OCI-LY7 (cell line): ENCODE measurements at regions not wholly inside any gene's neighbourhood (a gene's known extent, or its start where the extent isn't known, plus 50 kb on each side); places are given as distances from the start of the nearest gene placed in this dataset.

Experiments
- EZH2phosphoT487 ChIP-seq: fragments of 200-600 bp; sonication (generic); IDR thresholded peaks from 2 replicates; pipeline ENCODE4 v1.6.1; 2018; ENCODE audit warnings: low read depth, borderline replicate concordance, mild to moderate bottlenecking, mixed run types, antibody characterized with exemption, low read length, moderate library complexity, mixed read lengths
- TF ChIP-seq, protein P1 (sequence below): fragments of 200-600 bp; sonication (generic); conservative IDR thresholded peaks from 2 replicates; pipeline ENCODE4 v1.5.1; 2014; ENCODE audit warnings: mild to moderate bottlenecking, antibody characterized with exemption, low read length, moderate library complexity, mixed read lengths

DNA sequence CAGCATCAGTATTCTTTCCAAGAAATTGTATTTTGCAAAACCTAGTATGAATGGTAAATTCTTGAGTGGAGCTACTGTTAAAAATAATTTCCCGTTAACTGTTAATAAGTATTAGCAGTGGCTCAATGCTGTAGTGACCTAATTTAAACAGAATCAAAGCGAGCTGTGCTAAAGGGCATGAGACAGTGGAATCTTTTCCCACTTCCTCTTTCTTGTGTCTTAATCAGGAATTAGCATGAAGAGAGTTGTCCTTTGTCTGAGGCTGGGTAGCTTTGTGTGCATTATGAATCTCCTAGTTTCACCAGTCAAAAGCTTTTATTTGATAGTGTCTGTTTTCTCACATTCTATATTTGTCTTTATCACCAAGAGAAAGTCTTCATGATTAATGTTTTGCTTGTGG lies 298.8 kb upstream of the GCFC2 start:
- TF ChIP-seq, protein P1, sequence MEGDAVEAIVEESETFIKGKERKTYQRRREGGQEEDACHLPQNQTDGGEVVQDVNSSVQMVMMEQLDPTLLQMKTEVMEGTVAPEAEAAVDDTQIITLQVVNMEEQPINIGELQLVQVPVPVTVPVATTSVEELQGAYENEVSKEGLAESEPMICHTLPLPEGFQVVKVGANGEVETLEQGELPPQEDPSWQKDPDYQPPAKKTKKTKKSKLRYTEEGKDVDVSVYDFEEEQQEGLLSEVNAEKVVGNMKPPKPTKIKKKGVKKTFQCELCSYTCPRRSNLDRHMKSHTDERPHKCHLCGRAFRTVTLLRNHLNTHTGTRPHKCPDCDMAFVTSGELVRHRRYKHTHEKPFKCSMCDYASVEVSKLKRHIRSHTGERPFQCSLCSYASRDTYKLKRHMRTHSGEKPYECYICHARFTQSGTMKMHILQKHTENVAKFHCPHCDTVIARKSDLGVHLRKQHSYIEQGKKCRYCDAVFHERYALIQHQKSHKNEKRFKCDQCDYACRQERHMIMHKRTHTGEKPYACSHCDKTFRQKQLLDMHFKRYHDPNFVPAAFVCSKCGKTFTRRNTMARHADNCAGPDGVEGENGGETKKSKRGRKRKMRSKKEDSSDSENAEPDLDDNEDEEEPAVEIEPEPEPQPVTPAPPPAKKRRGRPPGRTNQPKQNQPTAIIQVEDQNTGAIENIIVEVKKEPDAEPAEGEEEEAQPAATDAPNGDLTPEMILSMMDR: no peak
- TF ChIP-seq EZH2phosphoT487: no peak
